Neuronal stem cell (in vitro differentiated cells): ENCODE measurements at regions not wholly inside any gene's neighbourhood (a gene's known extent, or its start where the extent isn't known, plus 50 kb on each side); places are given as distances from the start of the nearest gene placed in this dataset.

Experiments used
- DNase-seq: peaks from one replicate; pipeline ENCODE4 v3.0.0-alpha.2; 2013; ENCODE audit warnings: low spot score
- H2AFZ ChIP-seq: one replicate; pipeline ENCODE4 v1.6.1; 2013; ENCODE audit warnings: mild to moderate bottlenecking, low read length, inconsistent platforms
- H2AK5ac ChIP-seq: 2 replicates; pipeline ENCODE4 v1.6.1; 2013; ENCODE audit warnings: low read depth, mild to moderate bottlenecking, inconsistent platforms, low read length, moderate library complexity, mixed read lengths
- H2BK120ac ChIP-seq: 2 replicates; pipeline ENCODE4 v1.6.1; 2013; ENCODE audit warnings: low read depth, mild to moderate bottlenecking, inconsistent platforms, low read length, moderate library complexity, mixed read lengths
- H2BK12ac ChIP-seq: one replicate; pipeline ENCODE4 v1.6.1; 2013; ENCODE audit warnings: low read length, inconsistent platforms
- H2BK15ac ChIP-seq: 2 replicates; pipeline ENCODE4 v1.6.1; 2013; ENCODE audit warnings: mild to moderate bottlenecking, low read length, inconsistent platforms, mixed read lengths
- H2BK5ac ChIP-seq: one replicate; pipeline ENCODE4 v1.6.1; 2013; ENCODE audit warnings: inconsistent platforms, mild to moderate bottlenecking, low read length, moderate library complexity
- H3K14ac ChIP-seq: one replicate; pipeline ENCODE4 v1.6.1; 2013; ENCODE audit warnings: low read length, inconsistent platforms
- H3K18ac ChIP-seq: 2 replicates; pipeline ENCODE4 v1.6.1; 2013; ENCODE audit warnings: low read length, inconsistent platforms
- H3K23ac ChIP-seq: 2 replicates; pipeline ENCODE4 v1.6.1; 2013; ENCODE audit warnings: low read depth, mild to moderate bottlenecking, mixed read lengths, low read length, inconsistent platforms; ENCODE audit not compliant: poor library complexity
- H3K27ac ChIP-seq: replicated peaks from 3 replicates; pipeline ENCODE4 v1.5.1; 2013; ENCODE audit warnings: low read length, inconsistent platforms
- H3K27me3 ChIP-seq, 3 experiments: 2 replicates each; pipeline ENCODE4 v1.6.1; 2013; ENCODE audit warnings: low read length in 3 of 3, mild to moderate bottlenecking in 2 of 3, inconsistent platforms in 1 of 3, low read depth in 1 of 3, mixed read lengths in 1 of 3, moderate library complexity in 1 of 3; ENCODE audit not compliant: control insufficient read depth in 3 of 3, insufficient read depth in 3 of 3
- H3K36me3 ChIP-seq, 2 donors: replicated peaks in 1 of 2; 2 replicates each; pipeline ENCODE4 v1.6.1; 2013; ENCODE audit warnings: low read length in 2 of 2; ENCODE audit not compliant: control insufficient read depth in 2 of 2, insufficient read depth in 2 of 2
- H3K4ac ChIP-seq: 2 replicates; pipeline ENCODE4 v1.6.1; 2013; ENCODE audit warnings: inconsistent platforms, mild to moderate bottlenecking, low read length, moderate library complexity
- H3K4me1 ChIP-seq, 2 donors: 1 replicate in 1 of 2; 2 replicates in 1 of 2; pipeline ENCODE4 v1.6.1; 2013; ENCODE audit warnings: low read length in 2 of 2, low read depth in 1 of 2; ENCODE audit not compliant: control insufficient read depth in 2 of 2, insufficient read depth in 1 of 2
- H3K4me2 ChIP-seq: one replicate; pipeline ENCODE4 v1.6.1; 2013; ENCODE audit warnings: mild to moderate bottlenecking, low read length, inconsistent platforms; ENCODE audit not compliant: insufficient read depth, poor library complexity, severe bottlenecking
- H3K4me3 ChIP-seq, 2 donors: 2 replicates each; pipeline ENCODE4 v1.5.1; 2013; ENCODE audit warnings: low read length in 2 of 2, mild to moderate bottlenecking in 2 of 2, inconsistent platforms in 1 of 2, moderate library complexity in 1 of 2
- H3K79me1 ChIP-seq: one replicate; pipeline ENCODE4 v1.6.1; 2013; ENCODE audit warnings: low read depth, mild to moderate bottlenecking, inconsistent platforms, low read length, moderate library complexity
- H3K9ac ChIP-seq: one replicate; pipeline ENCODE4 v1.6.1; 2013; ENCODE audit warnings: mild to moderate bottlenecking, low read depth, low read length, inconsistent platforms; ENCODE audit not compliant: poor library complexity
- H3K9me3 ChIP-seq, 2 donors: replicated peaks in 1 of 2; 2 replicates each; pipeline versions ENCODE3 to v1.6.1; 2013; ENCODE audit warnings: low read length in 2 of 2, mild to moderate bottlenecking in 2 of 2, inconsistent platforms in 1 of 2, low read depth in 1 of 2, mixed read lengths in 1 of 2, moderate library complexity in 1 of 2; ENCODE audit not compliant: control insufficient read depth in 2 of 2, insufficient read depth in 1 of 2
- H4K8ac ChIP-seq: one replicate; pipeline ENCODE4 v1.6.1; 2013; ENCODE audit warnings: low read depth, mild to moderate bottlenecking, inconsistent platforms, low read length, moderate library complexity
- H4K91ac ChIP-seq: one replicate; pipeline ENCODE4 v1.6.1; 2013; ENCODE audit warnings: low read length, low read depth, mild to moderate bottlenecking, inconsistent platforms; ENCODE audit not compliant: poor library complexity
- WGBS, 2 donors: extraction: QIAGEN DNeasy Blood & Tissue Kit; methylation state at CpG; one replicate each; pipeline ENCODE4 v1.1.7; 2013; ENCODE audit warnings: missing lambda C conversion rate in 2 of 2, mixed read lengths in 1 of 2; ENCODE audit not compliant: insufficient read length in 2 of 2, insufficient replicate concordance in 1 of 2; ENCODE audit errors: extremely low coverage in 2 of 2; 5-methylcytosine and 5-hydroxymethylcytosine counted together

- Histone ChIP-seq H4K91ac (no peak overlapping the region), H3K23ac (no peak overlapping the region), H3K9me3 (no peaks in the 10 kb centered on the region), H3K4me1 (no peaks in the 10 kb centered on the region), H2AFZ (no peak overlapping the region), H2AK5ac (no peak overlapping the region), H3K18ac (no peak overlapping the region), H3K4ac (no peak overlapping the region), H3K36me3 (no peaks in the 10 kb centered on the region), H2BK12ac (no peak overlapping the region), H4K8ac (no peak overlapping the region), H3K27ac (no peak overlapping the region), H3K4me2 (no peak overlapping the region), H2BK120ac (no peak overlapping the region), H3K14ac (no peak overlapping the region), H3K9ac (no peak overlapping the region), H2BK5ac (no peak overlapping the region), H2BK15ac (no peak overlapping the region), H3K79me1 (no peaks in the 10 kb centered on the region), H3K27me3 (no peaks in the 10 kb centered on the region), H3K4me3 (no peak overlapping the region)
- DNase-seq, result no peak
- no CpG with 5 or more reads among the region's 1 CpG for WGBS, 2 donors
Observed at GRCh38 chr3:96183871-96184270, 630.5 kb upstream of the EPHA6 start.

- H2BK12ac ChIP-seq, result no peak overlapping the region
- H3K4me3 ChIP-seq, result peak overlapping the region in 1 of 2 donors; percentile 18
- no peaks in the 10 kb centered on the region for H3K36me3 ChIP-seq
- H2BK5ac ChIP-seq, result no peak overlapping the region
- no peak overlapping the region for H3K4ac ChIP-seq
- no CpG with 5 or more reads among the region's 8 CpGs for WGBS, 2 donors
- no peak overlapping the region for H3K18ac ChIP-seq
- H3K27me3 ChIP-seq, result no peaks in the 10 kb centered on the region
- no peak overlapping the region for H3K27ac ChIP-seq
- H4K8ac ChIP-seq, result no peak overlapping the region
- H3K14ac ChIP-seq, result no peak overlapping the region
- no peak overlapping the region for H2AK5ac ChIP-seq
- no peak for DNase-seq
- no peak overlapping the region for H3K4me2 ChIP-seq
- H3K23ac ChIP-seq, result no peak overlapping the region
- peaks cover 0 to 6% of the 10 kb centered on the region in 2 donors for H3K9me3 ChIP-seq
- H2BK15ac ChIP-seq, result no peak overlapping the region
- H2BK120ac ChIP-seq, result no peak overlapping the region
- no peak overlapping the region for H3K9ac ChIP-seq
- H3K4me1 ChIP-seq, result no peaks in the 10 kb centered on the region
- H3K79me1 ChIP-seq, result no peaks in the 10 kb centered on the region
- no peak overlapping the region for H2AFZ ChIP-seq
- H4K91ac ChIP-seq, result no peak overlapping the region
Observed at GRCh38 chr3:96190024-96190616, 624.3 kb upstream of the EPHA6 start.

GRCh38 chr3:96192966-96193550, 621.3 kb upstream of the EPHA6 start:
- Histone ChIP-seq H4K91ac (no peak overlapping the region), H2BK15ac (no peak overlapping the region), H2BK120ac (no peak overlapping the region), H3K4ac (no peak overlapping the region), H2AFZ (peak overlapping the region; percentile 72), H2BK5ac (no peak overlapping the region), H3K27ac (no peak overlapping the region), H3K79me1 (no peaks in the 10 kb centered on the region), H3K9ac (no peak overlapping the region), H2AK5ac (no peak overlapping the region), H3K4me2 (no peak overlapping the region), H3K9me3 (peaks cover 0 to 6% of the 10 kb centered on the region in 2 donors), H3K4me1 (no peaks in the 10 kb centered on the region), H3K14ac (no peak overlapping the region), H4K8ac (no peak overlapping the region), H3K36me3 (no peaks in the 10 kb centered on the region), H2BK12ac (no peak overlapping the region), H3K27me3 (no peaks in the 10 kb centered on the region), H3K4me3 (no peak overlapping the region), H3K18ac (no peak overlapping the region), H3K23ac (no peak overlapping the region)
- WGBS, 2 donors, result no CpG with 5 or more reads among the region's 4 CpGs
- DNase-seq, result no peak

- Histone ChIP-seq H2BK120ac (no peak overlapping the region), H2AK5ac (no peak overlapping the region), H3K18ac (no peak overlapping the region), H3K14ac (no peak overlapping the region), H2BK12ac (no peak overlapping the region), H3K9me3 (no peaks in the 10 kb centered on the region), H2BK5ac (no peak overlapping the region), H3K23ac (no peak overlapping the region), H3K36me3 (no peaks in the 10 kb centered on the region), H4K8ac (no peak overlapping the region), H3K4me2 (no peak overlapping the region), H2AFZ (no peak overlapping the region), H4K91ac (no peak overlapping the region), H3K4me1 (no peaks in the 10 kb centered on the region), H3K9ac (no peak overlapping the region), H3K4me3 (no peak overlapping the region), H3K27ac (no peak overlapping the region), H3K4ac (no peak overlapping the region), H2BK15ac (no peak overlapping the region), H3K27me3 (no peaks in the 10 kb centered on the region), H3K79me1 (no peaks in the 10 kb centered on the region)
- DNase-seq, result no peak
- WGBS, 2 donors, result no CpG with 5 or more reads among the region's 1 CpG
Observed at GRCh38 chr3:96200897-96201296, 613.5 kb upstream of the EPHA6 start.
